ENCODE measurements at regions not wholly inside any gene's neighbourhood (a gene's known extent, or its start where the extent isn't known, plus 50 kb on each side); places are given as distances from the start of the nearest gene placed in this dataset.

- no peak for DNase-seq
- TF ChIP-seq CTCF (IDR thresholded peaks at IDR 0.05): no peak
- ATAC-seq (ENCODE audit: poor library complexity): no peak
- CTCF ChIA-PET: interaction anchor here (0.7 kb wide), 1 partner anchor 272 kb away, joined by 3 read pairs; no protein-coding TSS in a partner anchor
- H3K27me3 Mint-ChIP-seq: no peaks in the 10 kb centered on the region
- Histone ChIP-seq H3K9me3 (ENCODE audit: control insufficient read depth in 1 of 2, insufficient read depth in 1 of 2, low read length in 2 of 2) (no peaks in the 10 kb centered on the region), H3K27me3 (ENCODE audit: control insufficient read depth in 1 of 2, insufficient read depth in 2 of 2, low read length in 2 of 2) (no peaks in the 10 kb centered on the region), H3K4me3 (ENCODE audit: low read length) (no peak overlapping the region), H3K27ac (ENCODE audit: low read depth in 1 of 2, low read length in 2 of 2) (no peak overlapping the region), H3K36me3 (ENCODE audit: insufficient read depth, low read length) (no peaks in the 10 kb centered on the region), H3K4me1 (ENCODE audit: insufficient read depth, low read length) (peaks cover 5% of the 10 kb centered on the region)
- POLR2A ChIA-PET: interaction anchor here (1.1 kb wide), 1 partner anchor 726 kb away, joined by 5 read pairs; no protein-coding TSS in a partner anchor
- H3K4me3 Mint-ChIP-seq: no peak overlapping the region
- peaks cover 4% of the 10 kb centered on the region for H3K4me1 Mint-ChIP-seq (ENCODE audit: low read depth)
- intact Hi-C loops (cut with DNase I, micrococcal nuclease): loop anchor here (2.0 to 10.0 kb wide), 7 partner anchors 51 to 725 kb away; partner anchors contain the start of gene ZNF438 (in 1 of the 2)
- H3K36me3 Mint-ChIP-seq (ENCODE audit: low read depth): no peaks in the 10 kb centered on the region
- H3K27ac Mint-ChIP-seq: no peak overlapping the region
- H3K9me3 Mint-ChIP-seq: no peaks in the 10 kb centered on the region
Measured at GRCh38 chr10:31081937-31082840, 50.5 kb upstream of the ZNF438 start.

GRCh38 chr10:31083765-31084184 lies 52.1 kb upstream of the ZNF438 start:
- peak; percentile 26 to 75 (median 33) for DNase-seq
- POLR2A ChIA-PET: interaction anchor here (0.6 to 0.8 kb wide), 2 partner anchors 52 to 920 kb away, joined by 3 read pairs; partner anchors contain the start of gene ZNF438

GRCh38 chr10:31087011-31087410 lies 55.3 kb upstream of the ZNF438 start:
- TF ChIP-seq CTCF (IDR thresholded peaks at IDR 0.05): no peak
- Histone ChIP-seq H3K4me1 (ENCODE audit: insufficient read depth, low read length) (peaks cover 10% of the 10 kb centered on the region), H3K9me3 (ENCODE audit: control insufficient read depth in 1 of 2, insufficient read depth in 1 of 2, low read length in 2 of 2) (no peaks in the 10 kb centered on the region), H3K27ac (ENCODE audit: low read depth in 1 of 2, low read length in 2 of 2) (no peak overlapping the region), H3K36me3 (ENCODE audit: insufficient read depth, low read length) (no peaks in the 10 kb centered on the region), H3K4me3 (ENCODE audit: low read length) (no peak overlapping the region), H3K27me3 (ENCODE audit: control insufficient read depth in 1 of 2, insufficient read depth in 2 of 2, low read length in 2 of 2) (no peaks in the 10 kb centered on the region)
- intact Hi-C loops (cut with DNase I, micrococcal nuclease): loop anchor here (10.0 kb wide), 2 partner anchors 238 to 408 kb away; no protein-coding TSS in a partner anchor
- CTCF ChIA-PET: no interaction called here
- Mint-ChIP-seq H3K4me3 (no peak overlapping the region), H3K4me1 (ENCODE audit: low read depth) (peaks cover 15% of the 10 kb centered on the region), H3K27me3 (no peaks in the 10 kb centered on the region), H3K9me3 (no peaks in the 10 kb centered on the region), H3K27ac (no peak overlapping the region), H3K36me3 (ENCODE audit: low read depth) (no peaks in the 10 kb centered on the region)
- ATAC-seq (ENCODE audit: poor library complexity) (no peak), DNase-seq (no peak)
- POLR2A ChIA-PET: no interaction called here

More at GRCh38 chr10:31083765-31084184, 52.1 kb upstream of the ZNF438 start:
- Histone ChIP-seq H3K27ac (ENCODE audit: low read depth in 1 of 2, low read length in 2 of 2) (no peak overlapping the region), H3K9me3 (ENCODE audit: control insufficient read depth in 1 of 2, insufficient read depth in 1 of 2, low read length in 2 of 2) (no peaks in the 10 kb centered on the region), H3K36me3 (ENCODE audit: insufficient read depth, low read length) (no peaks in the 10 kb centered on the region), H3K4me1 (ENCODE audit: insufficient read depth, low read length) (peaks cover 5% of the 10 kb centered on the region), H3K4me3 (ENCODE audit: low read length) (no peak overlapping the region), H3K27me3 (ENCODE audit: control insufficient read depth in 1 of 2, insufficient read depth in 2 of 2, low read length in 2 of 2) (no peaks in the 10 kb centered on the region)
- no peaks in the 10 kb centered on the region for H3K27me3 Mint-ChIP-seq
- no peak overlapping the region for H3K4me3 Mint-ChIP-seq
- peak; percentile 63 for ATAC-seq (ENCODE audit: poor library complexity)
- H3K9me3 Mint-ChIP-seq: no peaks in the 10 kb centered on the region
- no peaks in the 10 kb centered on the region for H3K36me3 Mint-ChIP-seq (ENCODE audit: low read depth)
- intact Hi-C loops (cut with DNase I, micrococcal nuclease): loop anchor here (1.0 to 10.0 kb wide), 8 partner anchors 53 to 724 kb away; partner anchors contain the start of gene ZNF438 (in 1 of the 2)
- CTCF ChIA-PET: interaction anchor here (1.2 to 1.4 kb wide), 2 partner anchors 52 to 726 kb away, joined by 3 read pairs; partner anchors contain the start of gene ZNF438
- H3K4me1 Mint-ChIP-seq (ENCODE audit: low read depth): peaks cover 4% of the 10 kb centered on the region
- TF ChIP-seq CTCF (IDR thresholded peaks at IDR 0.05): peak; percentile 51
- H3K27ac Mint-ChIP-seq: no peak overlapping the region
